ENCODE measurements at regions not wholly inside any gene's neighbourhood (a gene's known extent, or its start where the extent isn't known, plus 50 kb on each side); places are given as distances from the start of the nearest gene placed in this dataset.

DNA sequence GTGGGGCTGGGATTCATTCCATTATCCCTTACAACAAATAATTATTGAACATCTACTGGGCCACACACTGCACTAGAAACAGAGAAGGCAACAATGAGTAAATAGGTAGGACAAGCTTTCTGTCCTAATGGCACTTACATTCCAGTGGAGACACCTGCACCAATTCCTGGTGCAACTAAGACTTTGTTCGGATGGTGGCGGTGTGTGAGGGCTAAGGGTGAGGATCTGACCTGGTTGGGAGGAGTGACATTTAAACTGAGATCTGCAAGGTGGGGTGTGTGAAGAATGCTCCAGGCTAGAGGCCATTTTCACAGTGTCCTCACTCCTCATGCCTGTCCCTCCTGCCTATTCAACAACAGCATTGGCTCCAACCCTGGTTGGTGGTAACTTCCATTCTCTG is 510.0 kb downstream of the XYLT1 start:
- Histone ChIP-seq H3K4me3 (no peak overlapping the region), H3K27me3 (replicated peaks; ENCODE audit: insufficient read depth) (no peaks in the 10 kb centered on the region), H3K4me1 (replicated peaks) (no peaks in the 10 kb centered on the region), H3K9me3 (no peaks in the 10 kb centered on the region), H3K27ac (no peak overlapping the region), H3K36me3 (no peaks in the 10 kb centered on the region)
- TF ChIP-seq POLR2AphosphoS5 (IDR thresholded peaks at IDR 0.05) (no peak), POLR2A (IDR thresholded peaks at IDR 0.05) (no peak)
- DNase-seq (ENCODE audit: low spot score) = no peak
- WGBS = 89% methylated on average over 2 of the region's 2 CpGs
- intact Hi-C loops (cut with DNase I) = no loop called here

DNA sequence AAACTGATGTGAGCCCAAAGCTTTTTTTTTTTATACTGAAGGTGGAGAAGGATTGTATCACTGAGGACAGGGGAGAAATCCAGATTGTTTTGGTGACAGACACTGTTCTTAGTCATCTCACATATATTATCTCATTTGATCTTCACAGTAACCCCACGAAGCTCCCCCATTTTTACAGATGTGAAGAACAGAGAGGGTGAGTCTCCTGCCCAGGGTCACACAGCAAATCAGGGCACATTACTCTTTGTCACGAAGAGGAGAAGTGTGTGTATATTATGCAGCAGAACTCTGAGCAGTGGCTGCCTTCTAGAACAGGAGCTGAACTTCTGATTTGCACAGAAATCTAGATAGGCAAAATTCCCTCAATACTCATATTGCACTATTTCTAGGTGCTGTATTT is 504.3 kb downstream of the XYLT1 start:
- no peak overlapping the region for H3K4me3 ChIP-seq
- no peaks in the 10 kb centered on the region for H3K4me1 ChIP-seq (replicated peaks)
- H3K27me3 ChIP-seq (replicated peaks; ENCODE audit: insufficient read depth) = peaks cover 6% of the 10 kb centered on the region
- no peak for DNase-seq (ENCODE audit: low spot score)
- no peaks in the 10 kb centered on the region for H3K9me3 ChIP-seq
- no peaks in the 10 kb centered on the region for H3K36me3 ChIP-seq
- intact Hi-C loops (cut with DNase I) = no loop called here
- 68% methylated on average over 2 of the region's 2 CpGs for WGBS
- no peak overlapping the region for H3K27ac ChIP-seq
- TF ChIP-seq, protein P1, sequence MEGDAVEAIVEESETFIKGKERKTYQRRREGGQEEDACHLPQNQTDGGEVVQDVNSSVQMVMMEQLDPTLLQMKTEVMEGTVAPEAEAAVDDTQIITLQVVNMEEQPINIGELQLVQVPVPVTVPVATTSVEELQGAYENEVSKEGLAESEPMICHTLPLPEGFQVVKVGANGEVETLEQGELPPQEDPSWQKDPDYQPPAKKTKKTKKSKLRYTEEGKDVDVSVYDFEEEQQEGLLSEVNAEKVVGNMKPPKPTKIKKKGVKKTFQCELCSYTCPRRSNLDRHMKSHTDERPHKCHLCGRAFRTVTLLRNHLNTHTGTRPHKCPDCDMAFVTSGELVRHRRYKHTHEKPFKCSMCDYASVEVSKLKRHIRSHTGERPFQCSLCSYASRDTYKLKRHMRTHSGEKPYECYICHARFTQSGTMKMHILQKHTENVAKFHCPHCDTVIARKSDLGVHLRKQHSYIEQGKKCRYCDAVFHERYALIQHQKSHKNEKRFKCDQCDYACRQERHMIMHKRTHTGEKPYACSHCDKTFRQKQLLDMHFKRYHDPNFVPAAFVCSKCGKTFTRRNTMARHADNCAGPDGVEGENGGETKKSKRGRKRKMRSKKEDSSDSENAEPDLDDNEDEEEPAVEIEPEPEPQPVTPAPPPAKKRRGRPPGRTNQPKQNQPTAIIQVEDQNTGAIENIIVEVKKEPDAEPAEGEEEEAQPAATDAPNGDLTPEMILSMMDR (IDR thresholded peaks at IDR 0.05) = no peak
- TF ChIP-seq POLR2A (IDR thresholded peaks at IDR 0.05) = no peak
- no peak for TF ChIP-seq POLR2AphosphoS5 (IDR thresholded peaks at IDR 0.05)

DNA sequence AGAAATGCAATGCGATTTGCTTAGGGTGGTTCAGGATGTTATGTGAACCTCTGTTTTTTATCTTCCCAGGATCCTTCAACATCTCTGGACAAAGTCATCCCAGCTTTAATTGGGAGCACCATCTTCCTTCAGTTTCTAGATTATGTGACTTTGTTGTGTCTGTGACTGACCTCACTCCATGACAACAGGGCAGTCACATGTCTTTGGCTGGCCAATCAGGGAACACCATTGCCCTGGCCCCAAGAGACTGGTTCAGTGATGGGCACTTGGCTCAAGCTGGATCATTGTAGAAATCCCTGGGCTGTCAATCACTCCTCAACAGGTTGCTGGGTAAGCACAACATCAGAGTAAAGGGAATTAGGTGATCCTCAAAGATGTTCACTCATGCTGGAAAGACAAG is 499.7 kb downstream of the XYLT1 start:
- no peak for DNase-seq (ENCODE audit: low spot score)
- H3K4me3 ChIP-seq = no peak overlapping the region
- intact Hi-C loops (cut with DNase I) = no loop called here
- no peaks in the 10 kb centered on the region for H3K36me3 ChIP-seq
- WGBS = 100% methylated on average over 1 of the region's 1 CpG
- H3K4me1 ChIP-seq (replicated peaks) = peaks cover 2% of the 10 kb centered on the region
- H3K27ac ChIP-seq = no peak overlapping the region
- H3K27me3 ChIP-seq (replicated peaks; ENCODE audit: insufficient read depth) = peaks cover 6% of the 10 kb centered on the region
- TF ChIP-seq POLR2A (IDR thresholded peaks at IDR 0.05) (no peak), POLR2AphosphoS5 (IDR thresholded peaks at IDR 0.05) (no peak)
- TF ChIP-seq, protein P1 (IDR thresholded peaks at IDR 0.05) = no peak
- no peaks in the 10 kb centered on the region for H3K9me3 ChIP-seq

DNA sequence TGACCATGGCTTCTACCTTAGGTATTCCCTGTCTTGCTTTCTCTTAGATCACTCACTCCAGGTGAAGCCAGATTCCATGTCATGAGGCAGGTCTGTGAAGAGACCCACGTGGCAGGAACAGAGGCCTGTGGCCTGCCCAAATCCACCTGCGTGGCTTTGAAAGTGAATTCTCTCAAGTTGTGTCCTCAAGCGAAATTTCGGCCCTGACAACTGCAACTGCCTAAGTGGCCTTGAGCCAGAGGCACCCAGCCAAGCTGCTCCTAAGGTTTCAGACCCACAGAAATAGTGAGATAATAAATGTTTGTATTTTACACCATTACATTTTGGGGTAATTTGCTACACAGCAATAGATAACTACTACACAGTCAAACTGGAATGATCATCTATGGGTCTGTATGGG is 497.9 kb downstream of the XYLT1 start:
- WGBS = 43% methylated on average over 4 of the region's 4 CpGs
- peaks cover 2% of the 10 kb centered on the region for H3K4me1 ChIP-seq (replicated peaks)
- TF ChIP-seq POLR2A (IDR thresholded peaks at IDR 0.05) = no peak
- TF ChIP-seq POLR2AphosphoS5 (IDR thresholded peaks at IDR 0.05) = no peak
- TF ChIP-seq, protein P1 (IDR thresholded peaks at IDR 0.05) = no peak
- H3K36me3 ChIP-seq = no peaks in the 10 kb centered on the region
- H3K27ac ChIP-seq = no peak overlapping the region
- no peaks in the 10 kb centered on the region for H3K9me3 ChIP-seq
- peaks cover under 1% of the 10 kb centered on the region for H3K27me3 ChIP-seq (replicated peaks; ENCODE audit: insufficient read depth)
- intact Hi-C loops (cut with DNase I) = no loop called here
- no peak overlapping the region for H3K4me3 ChIP-seq
- DNase-seq (ENCODE audit: low spot score) = no peak

DNA sequence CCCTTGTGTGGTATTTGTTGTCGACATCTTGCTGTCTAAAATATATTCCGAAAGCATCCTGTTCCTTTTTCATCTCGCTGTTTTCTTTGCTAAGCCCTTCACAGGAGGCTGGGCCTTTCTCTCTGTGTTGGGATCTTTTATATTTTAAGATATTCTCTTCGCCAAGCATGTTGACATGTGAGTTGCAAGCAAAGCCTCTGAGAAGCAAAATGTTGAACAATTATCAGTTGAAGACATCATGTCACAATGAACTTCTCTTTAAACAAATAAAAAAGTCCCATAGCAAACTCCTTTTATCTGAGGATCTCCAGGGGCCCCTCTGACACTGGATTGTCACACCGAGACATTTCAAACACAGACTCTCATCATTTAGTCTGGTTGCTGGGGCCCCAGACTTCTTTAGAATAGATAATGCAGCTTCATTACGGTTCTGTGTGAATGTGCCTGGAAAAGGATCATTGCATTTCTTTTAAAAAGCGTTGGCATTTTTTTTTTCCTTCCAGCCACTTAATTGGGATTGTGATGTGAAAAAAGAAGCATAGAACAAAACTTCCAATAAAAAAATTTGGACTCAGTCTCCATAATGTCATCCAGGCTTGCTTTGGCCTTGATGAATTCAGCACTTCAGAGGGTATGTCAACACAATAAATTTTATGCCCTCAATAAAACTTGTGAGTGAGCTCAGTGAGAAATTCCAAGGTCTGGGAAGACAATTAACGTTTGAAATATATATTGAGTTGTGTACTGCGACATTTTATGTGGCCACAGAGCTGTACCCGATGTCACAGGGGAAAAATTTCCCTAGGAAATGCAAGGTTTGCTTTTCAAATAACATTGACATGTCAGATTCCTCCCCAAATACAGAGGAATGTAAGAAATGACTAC is 496.8 kb downstream of the XYLT1 start:
- Histone ChIP-seq H3K27me3 (replicated peaks; ENCODE audit: insufficient read depth) (no peaks in the 10 kb centered on the region), H3K4me3 (no peak overlapping the region), H3K27ac (no peak overlapping the region), H3K9me3 (no peaks in the 10 kb centered on the region), H3K4me1 (replicated peaks) (peaks cover 2% of the 10 kb centered on the region), H3K36me3 (no peaks in the 10 kb centered on the region)
- TF ChIP-seq POLR2AphosphoS5 (IDR thresholded peaks at IDR 0.05) = peak; percentile 68
- TF ChIP-seq, protein P1 (IDR thresholded peaks at IDR 0.05) = no peak
- peak; percentile 14 for DNase-seq (ENCODE audit: low spot score)
- intact Hi-C loops (cut with DNase I) = no loop called here
- WGBS = 23% methylated on average over 10 of the region's 10 CpGs

Data from prostate gland (tissue), 2 donors.